Mesenchymal stem cell (in vitro differentiated cells and primary cell): ENCODE measurements at regions not wholly inside any gene's neighbourhood (a gene's known extent, or its start where the extent isn't known, plus 50 kb on each side); places are given as distances from the start of the nearest gene placed in this dataset.

Experiments
- DNase-seq: peaks from one replicate; pipeline ENCODE4 v3.0.0-alpha.2; 2013
- H2AFZ ChIP-seq: one replicate; pipeline ENCODE4 v1.6.1; 2013; ENCODE audit warnings: low read depth, mild to moderate bottlenecking, control low read depth, inconsistent platforms, low read length, moderate library complexity
- H2AK5ac ChIP-seq: 2 replicates; pipeline ENCODE4 v1.6.1; 2013; ENCODE audit warnings: low read length, moderate library complexity, mild to moderate bottlenecking, inconsistent platforms; ENCODE audit not compliant: severe bottlenecking
- H2BK120ac ChIP-seq: one replicate; pipeline ENCODE4 v1.6.1; 2013; ENCODE audit warnings: low read depth, mild to moderate bottlenecking, inconsistent platforms, low read length, moderate library complexity
- H2BK12ac ChIP-seq, 2 experiments: one replicate each; pipeline ENCODE4 v1.6.1; 2013; ENCODE audit warnings: inconsistent platforms in 2 of 2, low read length in 2 of 2, mild to moderate bottlenecking in 2 of 2, moderate library complexity in 2 of 2, control low read depth in 1 of 2
- H2BK15ac ChIP-seq: one replicate; pipeline ENCODE4 v1.6.1; 2013; ENCODE audit warnings: mild to moderate bottlenecking, low read depth, inconsistent platforms; ENCODE audit not compliant: poor library complexity, severe bottlenecking
- H2BK5ac ChIP-seq: 2 replicates; pipeline ENCODE4 v1.6.1; 2013; ENCODE audit warnings: low read depth, mild to moderate bottlenecking, low read length, control low read depth, inconsistent platforms; ENCODE audit not compliant: poor library complexity, severe bottlenecking
- H3K14ac ChIP-seq, 2 experiments: one replicate each; pipeline ENCODE4 v1.6.1; 2013; ENCODE audit warnings: inconsistent platforms in 2 of 2, low read length in 2 of 2, control low read depth in 1 of 2, mild to moderate bottlenecking in 1 of 2, moderate library complexity in 1 of 2
- H3K18ac ChIP-seq, 2 experiments: one replicate each; pipeline ENCODE4 v1.6.1; 2013; ENCODE audit warnings: inconsistent platforms in 2 of 2, low read length in 2 of 2, control low read depth in 1 of 2, low read depth in 1 of 2, mild to moderate bottlenecking in 1 of 2
- H3K23ac ChIP-seq, 2 experiments: one replicate each; pipeline ENCODE4 v1.6.1; 2013; ENCODE audit warnings: inconsistent platforms in 2 of 2, low read length in 2 of 2, mild to moderate bottlenecking in 2 of 2, moderate library complexity in 2 of 2, control low read depth in 1 of 2
- H3K27ac ChIP-seq: 2 replicates; pipeline ENCODE4 v1.5.1; 2013; ENCODE audit warnings: mild to moderate bottlenecking, moderate library complexity, low read length, control low read depth, inconsistent platforms; ENCODE audit not compliant: poor library complexity, severe bottlenecking
- H3K27me3 ChIP-seq, 2 experiments: 2 replicates each; pipeline versions ENCODE4 v1.6.1 to v1.7.0; 2013; ENCODE audit warnings: low read length in 2 of 2, mild to moderate bottlenecking in 2 of 2, moderate library complexity in 2 of 2, control low read depth in 1 of 2, inconsistent platforms in 1 of 2; ENCODE audit not compliant: control insufficient read depth in 1 of 2, insufficient read depth in 1 of 2
- H3K36me3 ChIP-seq, 2 experiments: 2 replicates each; pipeline versions ENCODE4 v1.6.1 to v1.7.0; 2013; ENCODE audit warnings: low read length in 2 of 2, control low read depth in 1 of 2, inconsistent platforms in 1 of 2, low read depth in 1 of 2, mild to moderate bottlenecking in 1 of 2; ENCODE audit not compliant: insufficient read depth in 2 of 2, control insufficient read depth in 1 of 2
- H3K4ac ChIP-seq, 2 experiments: one replicate each; pipeline ENCODE4 v1.6.1; 2013; ENCODE audit warnings: inconsistent platforms in 2 of 2, low read length in 2 of 2, mild to moderate bottlenecking in 2 of 2, moderate library complexity in 2 of 2, control low read depth in 1 of 2, low read depth in 1 of 2
- H3K4me1 ChIP-seq: 2 replicates; pipeline ENCODE4 v1.6.1; 2013; ENCODE audit warnings: low read depth, low read length, control low read depth; ENCODE audit not compliant: control insufficient read depth, insufficient read depth
- H3K4me2 ChIP-seq: 2 replicates; pipeline ENCODE4 v1.6.1; 2013; ENCODE audit warnings: low read length, mild to moderate bottlenecking, inconsistent platforms; ENCODE audit not compliant: poor library complexity, severe bottlenecking
- H3K4me3 ChIP-seq, 2 experiments: 2 replicates each; pipeline versions ENCODE4 v1.5.1 to v1.7.0; 2013; ENCODE audit warnings: low read length in 2 of 2, mild to moderate bottlenecking in 2 of 2, control low read depth in 1 of 2, low read depth in 1 of 2; ENCODE audit not compliant: insufficient read depth in 1 of 2
- H3K79me1 ChIP-seq: replicated peaks from 2 replicates; pipeline ENCODE4 v1.6.1; 2013; ENCODE audit warnings: mild to moderate bottlenecking, control low read depth, low read length, inconsistent platforms; ENCODE audit not compliant: poor library complexity, severe bottlenecking
- H3K9ac ChIP-seq: 2 replicates; pipeline ENCODE4 v1.7.0; 2013; ENCODE audit warnings: mild to moderate bottlenecking, low read length, moderate library complexity
- H3K9me3 ChIP-seq: 2 replicates; pipeline ENCODE4 v1.7.0; 2013; ENCODE audit warnings: mild to moderate bottlenecking, low read length; ENCODE audit not compliant: control insufficient read depth
- H4K8ac ChIP-seq: one replicate; pipeline ENCODE4 v1.6.1; 2013; ENCODE audit warnings: inconsistent platforms, mild to moderate bottlenecking, low read length, moderate library complexity
- H4K91ac ChIP-seq: one replicate; pipeline ENCODE4 v1.6.1; 2013; ENCODE audit warnings: mild to moderate bottlenecking, low read length, inconsistent platforms
- WGBS: methylation state at CpG from one replicate; pipeline ENCODE4 v1.1.7; 2013; ENCODE audit warnings: mixed read lengths; 5-methylcytosine and 5-hydroxymethylcytosine counted together

- Histone ChIP-seq H2BK120ac (no peak overlapping the region), H2AFZ (no peak overlapping the region), H3K4ac (no peak overlapping the region), H2AK5ac (no peak overlapping the region), H4K8ac (no peak overlapping the region), H3K9me3 (no peaks in the 10 kb centered on the region), H3K36me3 (no peaks in the 10 kb centered on the region), H3K4me3 (no peak overlapping the region), H3K23ac (no peak overlapping the region), H3K4me2 (no peak overlapping the region), H4K91ac (no peak overlapping the region), H3K18ac (no peak overlapping the region), H2BK12ac (no peak overlapping the region), H3K79me1 (no peaks in the 10 kb centered on the region), H3K14ac (no peak overlapping the region), H2BK15ac (no peak overlapping the region), H3K27ac (no peak overlapping the region), H3K4me1 (peaks cover 7% of the 10 kb centered on the region), H3K27me3 (peaks cover 0 to 2% of the 10 kb centered on the region in 2 experiments), H3K9ac (no peak overlapping the region), H2BK5ac (no peak overlapping the region)
- DNase-seq, result peak; percentile 53
- 0% methylated on average over 2 of the region's 3 CpGs for WGBS
These were observed 513.0 kb downstream of the IRS2 start for GRCh38 chr13:109273326-109273751.

GRCh38 chr13:109272595-109273325 lies 513.6 kb downstream of the IRS2 start:
- peak; percentile 67 for DNase-seq
- no peak overlapping the region for H3K18ac ChIP-seq
- no peak overlapping the region for H2AK5ac ChIP-seq
- 60% methylated on average over 1 of the region's 6 CpGs for WGBS
- H3K27me3 ChIP-seq, result peaks cover 0 to 2% of the 10 kb centered on the region in 2 experiments
- H3K4me2 ChIP-seq, result no peak overlapping the region
- H2BK120ac ChIP-seq, result no peak overlapping the region
- peaks cover 7% of the 10 kb centered on the region for H3K4me1 ChIP-seq
- no peaks in the 10 kb centered on the region for H3K36me3 ChIP-seq
- H3K27ac ChIP-seq, result peak overlapping the region; percentile 28
- no peak overlapping the region for H3K9ac ChIP-seq
- H3K4ac ChIP-seq, result peak overlapping the region in 1 of 2 experiments; percentile 49
- H4K91ac ChIP-seq, result no peak overlapping the region
- H3K23ac ChIP-seq, result no peak overlapping the region
- no peak overlapping the region for H4K8ac ChIP-seq
- H3K4me3 ChIP-seq, result no peak overlapping the region
- no peak overlapping the region for H2AFZ ChIP-seq
- no peaks in the 10 kb centered on the region for H3K79me1 ChIP-seq
- no peak overlapping the region for H3K14ac ChIP-seq
- H3K9me3 ChIP-seq, result no peaks in the 10 kb centered on the region
- H2BK15ac ChIP-seq, result no peak overlapping the region
- no peak overlapping the region for H2BK12ac ChIP-seq
- H2BK5ac ChIP-seq, result no peak overlapping the region

GRCh38 chr13:109271555-109272541 lies 514.5 kb downstream of the IRS2 start:
- no peak overlapping the region for H3K23ac ChIP-seq
- peaks cover 0 to 2% of the 10 kb centered on the region in 2 experiments for H3K27me3 ChIP-seq

GRCh38 chr13:109271061-109271460 lies 515.3 kb downstream of the IRS2 start:
- H4K91ac ChIP-seq, result no peak overlapping the region
- H2AK5ac ChIP-seq, result no peak overlapping the region
- H3K79me1 ChIP-seq, result no peaks in the 10 kb centered on the region
- H3K36me3 ChIP-seq, result no peaks in the 10 kb centered on the region
- no peak overlapping the region for H3K18ac ChIP-seq
- no peak overlapping the region for H3K14ac ChIP-seq
- no peak overlapping the region for H3K4ac ChIP-seq
- no peak for DNase-seq
- H2AFZ ChIP-seq, result no peak overlapping the region
- H4K8ac ChIP-seq, result no peak overlapping the region
- H3K9ac ChIP-seq, result no peak overlapping the region
- no peak overlapping the region for H3K4me2 ChIP-seq
- H3K27me3 ChIP-seq, result peaks cover 0 to 2% of the 10 kb centered on the region in 2 experiments
- no peak overlapping the region for H3K27ac ChIP-seq
- no peak overlapping the region for H3K23ac ChIP-seq
- peaks cover 7% of the 10 kb centered on the region for H3K4me1 ChIP-seq
- H3K9me3 ChIP-seq, result no peaks in the 10 kb centered on the region
- H2BK120ac ChIP-seq, result no peak overlapping the region
- no peak overlapping the region for H2BK15ac ChIP-seq
- WGBS, result 90% methylated on average over 8 of the region's 9 CpGs
- no peak overlapping the region for H2BK5ac ChIP-seq
- H3K4me3 ChIP-seq, result no peak overlapping the region
- H2BK12ac ChIP-seq, result peak overlapping the region in 1 of 2 experiments; percentile 21

More at GRCh38 chr13:109271555-109272541, 514.5 kb downstream of the IRS2 start:
- Histone ChIP-seq H3K9ac (no peak overlapping the region), H2AK5ac (peak overlapping the region; percentile 86), H3K14ac (no peak overlapping the region), H3K18ac (peak overlapping the region; percentile 66 to 91), H3K4me2 (no peak overlapping the region), H2BK5ac (no peak overlapping the region), H3K4me3 (no peak overlapping the region), H3K4ac (peak overlapping the region in 1 of 2 experiments; percentile 33), H2BK15ac (no peak overlapping the region), H4K8ac (peak overlapping the region; percentile 66), H4K91ac (peak overlapping the region; percentile 41), H3K36me3 (no peaks in the 10 kb centered on the region), H2BK12ac (peak overlapping the region in 1 of 2 experiments; percentile 83), H3K79me1 (no peaks in the 10 kb centered on the region), H2AFZ (no peak overlapping the region), H3K9me3 (no peaks in the 10 kb centered on the region), H3K4me1 (peaks cover 7% of the 10 kb centered on the region), H2BK120ac (peak overlapping the region; percentile 34), H3K27ac (no peak overlapping the region)
- 80% methylated on average over 5 of the region's 7 CpGs for WGBS
- peak; percentile 51 for DNase-seq
